ENCODE measurements at regions not wholly inside any gene's neighbourhood (a gene's known extent, or its start where the extent isn't known, plus 50 kb on each side); places are given as distances from the start of the nearest gene placed in this dataset.

DNA sequence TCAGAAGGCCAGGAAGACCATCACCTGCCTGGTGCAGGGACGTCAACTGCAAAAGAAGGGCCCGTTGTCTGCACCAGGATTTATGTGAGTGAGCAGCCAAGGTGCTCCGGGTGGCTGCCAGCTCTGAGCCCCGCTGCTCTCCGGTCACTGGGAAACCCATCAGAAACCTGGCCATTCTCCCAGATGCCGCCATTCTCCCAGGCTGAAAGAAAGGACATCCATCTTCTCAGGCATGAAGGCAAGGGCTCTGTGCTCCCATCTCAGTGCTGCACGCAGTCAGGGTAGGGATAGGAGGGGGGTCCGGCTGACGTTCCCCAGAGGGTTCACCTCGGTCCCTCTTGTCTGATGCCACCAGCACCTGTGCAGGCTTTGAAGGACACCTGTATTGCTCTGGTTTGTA is 158.4 kb downstream of the ERCC6L2 start:
- Mint-ChIP-seq H3K27me3 (ENCODE audit: insufficient read depth, unreplicated experiment) (no peaks in the 10 kb centered on the region), H3K36me3 (ENCODE audit: insufficient read depth, unreplicated experiment) (no peaks in the 10 kb centered on the region), H3K9me3 (ENCODE audit: unreplicated experiment) (peaks cover 20% of the 10 kb centered on the region), H3K4me1 (ENCODE audit: low read depth, unreplicated experiment) (no peaks in the 10 kb centered on the region), H3K27ac (ENCODE audit: unreplicated experiment) (no peak overlapping the region), H3K4me3 (ENCODE audit: unreplicated experiment) (no peak overlapping the region)
- Histone ChIP-seq H3K36me3 (ENCODE audit: control insufficient read depth, insufficient read depth, low read length) (no peaks in the 10 kb centered on the region; the same call in 1 of the 2 replicates), H3K4me3 (ENCODE audit: low read depth, low read length) (no peak overlapping the region), H3K9me3 (peaks cover 8% of the 10 kb centered on the region), H3K27me3 (replicated peaks; ENCODE audit: control insufficient read depth, insufficient read depth, low read length) (no peaks in the 10 kb centered on the region), H3K4me1 (no peaks in the 10 kb centered on the region)
- intact Hi-C loops (cut with micrococcal nuclease; ENCODE audit: unreplicated experiment) = no loop called here
- DNase-seq = no peak
- ChIA-PET CTCF (no interaction called here), POLR2A (no interaction called here)
- BruUV-seq (replicated peaks) = no TSS peak
- no peak for TF ChIP-seq CTCF (IDR thresholded peaks at IDR 0.05; ENCODE audit: insufficient read depth in 1 of 2, low read depth in 1 of 2, low read length in 1 of 2, severe bottlenecking in 1 of 2, unreplicated experiment in 1 of 2)

DNA sequence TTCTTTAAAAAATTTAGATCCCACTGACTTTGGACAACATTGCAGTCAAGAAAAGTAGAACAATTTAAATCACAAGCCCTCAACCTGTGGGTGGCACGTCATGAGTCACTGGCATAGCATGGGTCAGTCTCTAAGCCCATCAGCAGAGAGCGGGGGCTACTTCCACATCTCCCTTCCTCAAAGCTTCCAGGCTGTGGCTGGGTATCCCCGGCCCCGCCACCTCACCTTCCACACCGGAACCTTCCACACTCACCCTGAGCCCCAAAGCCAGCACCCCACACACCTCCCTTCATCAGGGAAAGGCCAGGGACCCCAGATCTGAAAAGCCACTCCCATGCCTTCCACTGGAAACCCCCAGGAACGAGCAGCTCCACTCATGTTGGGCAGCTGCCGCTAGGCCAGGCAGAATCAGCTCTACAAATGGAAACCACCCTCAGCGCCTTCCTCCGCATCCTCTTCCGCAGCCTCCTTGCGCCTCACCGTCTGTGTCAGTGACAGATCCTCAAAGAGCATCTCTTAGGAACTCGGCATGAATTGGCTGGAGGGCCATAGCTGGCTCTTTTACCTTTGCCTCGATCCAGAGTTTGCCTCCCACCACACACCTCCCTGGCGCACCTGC is 156.5 kb downstream of the ERCC6L2 start:
- no peak overlapping the region for H3K27ac Mint-ChIP-seq (ENCODE audit: unreplicated experiment)
- Histone ChIP-seq H3K4me3 (ENCODE audit: low read depth, low read length) (no peak overlapping the region), H3K36me3 (ENCODE audit: control insufficient read depth, insufficient read depth, low read length) (no peaks in the 10 kb centered on the region), H3K9me3 (peaks cover 8% of the 10 kb centered on the region), H3K4me1 (no peaks in the 10 kb centered on the region), H3K27me3 (replicated peaks; ENCODE audit: control insufficient read depth, insufficient read depth, low read length) (no peaks in the 10 kb centered on the region)
- no peak for DNase-seq
- H3K4me3 Mint-ChIP-seq (ENCODE audit: unreplicated experiment) = no peak overlapping the region
- no peaks in the 10 kb centered on the region for H3K4me1 Mint-ChIP-seq (ENCODE audit: low read depth, unreplicated experiment)
- ChIA-PET POLR2A (no interaction called here), CTCF (no interaction called here)
- no peaks in the 10 kb centered on the region for H3K36me3 Mint-ChIP-seq (ENCODE audit: insufficient read depth, unreplicated experiment)
- intact Hi-C loops (cut with micrococcal nuclease; ENCODE audit: unreplicated experiment) = no loop called here
- peaks cover 3% of the 10 kb centered on the region for H3K9me3 Mint-ChIP-seq (ENCODE audit: unreplicated experiment)
- BruUV-seq (replicated peaks) = no TSS peak
- TF ChIP-seq CTCF (IDR thresholded peaks at IDR 0.05; ENCODE audit: insufficient read depth in 1 of 2, low read depth in 1 of 2, low read length in 1 of 2, severe bottlenecking in 1 of 2, unreplicated experiment in 1 of 2) = no peak
- no peaks in the 10 kb centered on the region for H3K27me3 Mint-ChIP-seq (ENCODE audit: insufficient read depth, unreplicated experiment)

- CTCF ChIA-PET = no interaction called here
- no peak overlapping the region for H3K27ac Mint-ChIP-seq (ENCODE audit: unreplicated experiment)
- POLR2A ChIA-PET = no interaction called here
- peaks cover 8% of the 10 kb centered on the region for H3K9me3 ChIP-seq
- TF ChIP-seq CTCF (IDR thresholded peaks at IDR 0.05; ENCODE audit: insufficient read depth in 1 of 2, low read depth in 1 of 2, low read length in 1 of 2, severe bottlenecking in 1 of 2, unreplicated experiment in 1 of 2) = no peak
- H3K27me3 Mint-ChIP-seq (ENCODE audit: insufficient read depth, unreplicated experiment) = no peaks in the 10 kb centered on the region
- H3K36me3 Mint-ChIP-seq (ENCODE audit: insufficient read depth, unreplicated experiment) = no peaks in the 10 kb centered on the region
- H3K4me3 Mint-ChIP-seq (ENCODE audit: unreplicated experiment) = no peak overlapping the region
- intact Hi-C loops (cut with micrococcal nuclease; ENCODE audit: unreplicated experiment) = no loop called here
- no peak for DNase-seq
- H3K36me3 ChIP-seq (ENCODE audit: control insufficient read depth, insufficient read depth, low read length) = no peaks in the 10 kb centered on the region
- no TSS peak for BruUV-seq (replicated peaks)
- H3K9me3 Mint-ChIP-seq (ENCODE audit: unreplicated experiment) = peaks cover 8% of the 10 kb centered on the region
- no peaks in the 10 kb centered on the region for H3K4me1 Mint-ChIP-seq (ENCODE audit: low read depth, unreplicated experiment)
- H3K4me1 ChIP-seq = no peaks in the 10 kb centered on the region
- H3K4me3 ChIP-seq (ENCODE audit: low read depth, low read length) = no peak overlapping the region
- no peaks in the 10 kb centered on the region for H3K27me3 ChIP-seq (replicated peaks; ENCODE audit: control insufficient read depth, insufficient read depth, low read length)
These were observed 155.9 kb downstream of the ERCC6L2 start for GRCh38 chr9:96031366-96031824.

Data from Caco-2 (cell line).